HEK293 (cell line): ENCODE measurements at regions not wholly inside any gene's neighbourhood (a gene's known extent, or its start where the extent isn't known, plus 50 kb on each side); places are given as distances from the start of the nearest gene placed in this dataset.

ENCODE experiments used
- BCL11A ChIP-seq: fragments of 450-650 bp; formaldehyde crosslinking; IDR thresholded peaks from 2 replicates; pipeline ENCODE4 v1.5.1; 2016; ENCODE audit warnings: low read depth, missing biosample characterization, missing genetic modification characterization
- PRDM1 ChIP-seq: fragments of 450-650 bp; formaldehyde crosslinking; IDR thresholded peaks from 2 replicates; pipeline ENCODE4; 2016; ENCODE audit warnings: missing biosample characterization, missing genetic modification characterization
- SP2 ChIP-seq: fragments of 450-650 bp; formaldehyde crosslinking; IDR thresholded peaks from 2 replicates; pipeline ENCODE4 v1.5.1; 2016; ENCODE audit warnings: missing biosample characterization, missing genetic modification characterization
- WT1 ChIP-seq: fragments of 450-650 bp; formaldehyde crosslinking; IDR thresholded peaks from 2 replicates; pipeline ENCODE4 v1.5.1; 2016; ENCODE audit warnings: missing biosample characterization, missing genetic modification characterization
- YY1 ChIP-seq: fragments of 450-650 bp; formaldehyde crosslinking; IDR thresholded peaks from 2 replicates; pipeline ENCODE4 v1.5.1; 2018; ENCODE audit warnings: missing biosample characterization, missing genetic modification characterization
- ZFP69B ChIP-seq: fragments of 450-650 bp; formaldehyde crosslinking; IDR thresholded peaks from 2 replicates; pipeline ENCODE4 v1.5.1; 2016; ENCODE audit warnings: missing biosample characterization, missing genetic modification characterization
- ZIC2 ChIP-seq: fragments of 450-650 bp; formaldehyde crosslinking; IDR thresholded peaks from 2 replicates; pipeline ENCODE4 v1.5.1; 2016; ENCODE audit warnings: missing biosample characterization, missing genetic modification characterization
- ZNF112 ChIP-seq: fragments of 450-650 bp; formaldehyde crosslinking; IDR thresholded peaks from 2 replicates; pipeline ENCODE4 v1.5.0; 2017; ENCODE audit warnings: missing biosample characterization, missing genetic modification characterization
- ZNF792 ChIP-seq: fragments of 450-650 bp; formaldehyde crosslinking; IDR thresholded peaks from 2 replicates; pipeline ENCODE4 v1.5.1; 2016; ENCODE audit warnings: missing biosample characterization, missing genetic modification characterization
- TF ChIP-seq, protein P1 (sequence below): fragments of 450-650 bp; formaldehyde crosslinking; IDR thresholded peaks from 2 replicates; pipeline ENCODE4 v1.5.1; 2016; ENCODE audit warnings: missing biosample characterization, missing genetic modification characterization
- TF ChIP-seq, protein P2 (sequence below): fragments of 450-650 bp; formaldehyde crosslinking; IDR thresholded peaks from 2 replicates; pipeline ENCODE4 v1.5.1; 2016; ENCODE audit warnings: missing biosample characterization, missing genetic modification characterization
- TF ChIP-seq, protein P3 (sequence below): fragments of 450-650 bp; formaldehyde crosslinking; IDR thresholded peaks from 2 replicates; pipeline ENCODE4 v1.5.1; 2016; ENCODE audit warnings: missing biosample characterization, missing genetic modification characterization
- TF ChIP-seq, protein P4 (sequence below): fragments of 450-650 bp; formaldehyde crosslinking; IDR thresholded peaks from 2 replicates; pipeline ENCODE4 v1.5.1; 2016; ENCODE audit warnings: missing biosample characterization, missing genetic modification characterization

DNA sequence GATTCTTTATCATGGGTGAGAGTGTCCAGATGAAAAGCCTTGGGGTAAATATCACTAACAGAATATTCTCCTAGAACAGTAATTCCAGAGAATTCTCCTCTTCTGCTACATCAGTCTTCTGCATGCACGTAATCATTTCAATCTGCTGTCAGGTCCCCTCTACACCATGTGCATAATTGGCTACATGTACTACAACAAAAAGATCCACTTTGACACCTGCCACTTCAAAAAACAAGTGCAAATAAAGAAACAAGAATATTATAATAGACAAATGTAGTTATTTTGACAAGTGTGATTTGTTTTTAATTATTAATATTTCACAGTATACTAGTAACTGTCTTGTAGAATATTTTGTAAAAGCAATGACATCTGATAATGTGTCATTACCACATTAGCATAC is 154.2 kb downstream of the SAMD5 start:
- TF ChIP-seq, protein P1, sequence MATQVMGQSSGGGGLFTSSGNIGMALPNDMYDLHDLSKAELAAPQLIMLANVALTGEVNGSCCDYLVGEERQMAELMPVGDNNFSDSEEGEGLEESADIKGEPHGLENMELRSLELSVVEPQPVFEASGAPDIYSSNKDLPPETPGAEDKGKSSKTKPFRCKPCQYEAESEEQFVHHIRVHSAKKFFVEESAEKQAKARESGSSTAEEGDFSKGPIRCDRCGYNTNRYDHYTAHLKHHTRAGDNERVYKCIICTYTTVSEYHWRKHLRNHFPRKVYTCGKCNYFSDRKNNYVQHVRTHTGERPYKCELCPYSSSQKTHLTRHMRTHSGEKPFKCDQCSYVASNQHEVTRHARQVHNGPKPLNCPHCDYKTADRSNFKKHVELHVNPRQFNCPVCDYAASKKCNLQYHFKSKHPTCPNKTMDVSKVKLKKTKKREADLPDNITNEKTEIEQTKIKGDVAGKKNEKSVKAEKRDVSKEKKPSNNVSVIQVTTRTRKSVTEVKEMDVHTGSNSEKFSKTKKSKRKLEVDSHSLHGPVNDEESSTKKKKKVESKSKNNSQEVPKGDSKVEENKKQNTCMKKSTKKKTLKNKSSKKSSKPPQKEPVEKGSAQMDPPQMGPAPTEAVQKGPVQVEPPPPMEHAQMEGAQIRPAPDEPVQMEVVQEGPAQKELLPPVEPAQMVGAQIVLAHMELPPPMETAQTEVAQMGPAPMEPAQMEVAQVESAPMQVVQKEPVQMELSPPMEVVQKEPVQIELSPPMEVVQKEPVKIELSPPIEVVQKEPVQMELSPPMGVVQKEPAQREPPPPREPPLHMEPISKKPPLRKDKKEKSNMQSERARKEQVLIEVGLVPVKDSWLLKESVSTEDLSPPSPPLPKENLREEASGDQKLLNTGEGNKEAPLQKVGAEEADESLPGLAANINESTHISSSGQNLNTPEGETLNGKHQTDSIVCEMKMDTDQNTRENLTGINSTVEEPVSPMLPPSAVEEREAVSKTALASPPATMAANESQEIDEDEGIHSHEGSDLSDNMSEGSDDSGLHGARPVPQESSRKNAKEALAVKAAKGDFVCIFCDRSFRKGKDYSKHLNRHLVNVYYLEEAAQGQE = no peak
- TF ChIP-seq ZNF792 (tag by site-specific recombination) (no peak), ZIC2 (tag by site-specific recombination) (no peak), SP2 (tag by site-specific recombination) (no peak), BCL11A (tag by site-specific recombination) (no peak), PRDM1 (no peak), WT1 (no peak), ZNF112 (no peak), ZFP69B (tag by site-specific recombination) (no peak), YY1 (no peak)
- TF ChIP-seq, protein P2, sequence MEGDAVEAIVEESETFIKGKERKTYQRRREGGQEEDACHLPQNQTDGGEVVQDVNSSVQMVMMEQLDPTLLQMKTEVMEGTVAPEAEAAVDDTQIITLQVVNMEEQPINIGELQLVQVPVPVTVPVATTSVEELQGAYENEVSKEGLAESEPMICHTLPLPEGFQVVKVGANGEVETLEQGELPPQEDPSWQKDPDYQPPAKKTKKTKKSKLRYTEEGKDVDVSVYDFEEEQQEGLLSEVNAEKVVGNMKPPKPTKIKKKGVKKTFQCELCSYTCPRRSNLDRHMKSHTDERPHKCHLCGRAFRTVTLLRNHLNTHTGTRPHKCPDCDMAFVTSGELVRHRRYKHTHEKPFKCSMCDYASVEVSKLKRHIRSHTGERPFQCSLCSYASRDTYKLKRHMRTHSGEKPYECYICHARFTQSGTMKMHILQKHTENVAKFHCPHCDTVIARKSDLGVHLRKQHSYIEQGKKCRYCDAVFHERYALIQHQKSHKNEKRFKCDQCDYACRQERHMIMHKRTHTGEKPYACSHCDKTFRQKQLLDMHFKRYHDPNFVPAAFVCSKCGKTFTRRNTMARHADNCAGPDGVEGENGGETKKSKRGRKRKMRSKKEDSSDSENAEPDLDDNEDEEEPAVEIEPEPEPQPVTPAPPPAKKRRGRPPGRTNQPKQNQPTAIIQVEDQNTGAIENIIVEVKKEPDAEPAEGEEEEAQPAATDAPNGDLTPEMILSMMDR = no peak
- TF ChIP-seq, protein P3, sequence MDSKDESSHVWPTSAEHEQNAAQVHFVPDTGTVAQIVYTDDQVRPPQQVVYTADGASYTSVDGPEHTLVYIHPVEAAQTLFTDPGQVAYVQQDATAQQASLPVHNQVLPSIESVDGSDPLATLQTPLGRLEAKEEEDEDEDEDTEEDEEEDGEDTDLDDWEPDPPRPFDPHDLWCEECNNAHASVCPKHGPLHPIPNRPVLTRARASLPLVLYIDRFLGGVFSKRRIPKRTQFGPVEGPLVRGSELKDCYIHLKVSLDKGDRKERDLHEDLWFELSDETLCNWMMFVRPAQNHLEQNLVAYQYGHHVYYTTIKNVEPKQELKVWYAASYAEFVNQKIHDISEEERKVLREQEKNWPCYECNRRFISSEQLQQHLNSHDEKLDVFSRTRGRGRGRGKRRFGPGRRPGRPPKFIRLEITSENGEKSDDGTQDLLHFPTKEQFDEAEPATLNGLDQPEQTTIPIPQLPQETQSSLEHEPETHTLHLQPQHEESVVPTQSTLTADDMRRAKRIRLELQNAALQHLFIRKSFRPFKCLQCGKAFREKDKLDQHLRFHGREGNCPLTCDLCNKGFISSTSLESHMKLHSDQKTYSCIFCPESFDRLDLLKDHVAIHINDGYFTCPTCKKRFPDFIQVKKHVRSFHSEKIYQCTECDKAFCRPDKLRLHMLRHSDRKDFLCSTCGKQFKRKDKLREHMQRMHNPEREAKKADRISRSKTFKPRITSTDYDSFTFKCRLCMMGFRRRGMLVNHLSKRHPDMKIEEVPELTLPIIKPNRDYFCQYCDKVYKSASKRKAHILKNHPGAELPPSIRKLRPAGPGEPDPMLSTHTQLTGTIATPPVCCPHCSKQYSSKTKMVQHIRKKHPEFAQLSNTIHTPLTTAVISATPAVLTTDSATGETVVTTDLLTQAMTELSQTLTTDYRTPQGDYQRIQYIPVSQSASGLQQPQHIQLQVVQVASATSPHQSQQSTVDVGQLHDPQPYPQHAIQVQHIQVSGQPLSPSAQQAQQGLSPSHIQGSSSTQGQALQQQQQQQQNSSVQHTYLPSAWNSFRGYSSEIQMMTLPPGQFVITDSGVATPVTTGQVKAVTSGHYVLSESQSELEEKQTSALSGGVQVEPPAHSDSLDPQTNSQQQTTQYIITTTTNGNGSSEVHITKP = no peak
- TF ChIP-seq, protein P4, sequence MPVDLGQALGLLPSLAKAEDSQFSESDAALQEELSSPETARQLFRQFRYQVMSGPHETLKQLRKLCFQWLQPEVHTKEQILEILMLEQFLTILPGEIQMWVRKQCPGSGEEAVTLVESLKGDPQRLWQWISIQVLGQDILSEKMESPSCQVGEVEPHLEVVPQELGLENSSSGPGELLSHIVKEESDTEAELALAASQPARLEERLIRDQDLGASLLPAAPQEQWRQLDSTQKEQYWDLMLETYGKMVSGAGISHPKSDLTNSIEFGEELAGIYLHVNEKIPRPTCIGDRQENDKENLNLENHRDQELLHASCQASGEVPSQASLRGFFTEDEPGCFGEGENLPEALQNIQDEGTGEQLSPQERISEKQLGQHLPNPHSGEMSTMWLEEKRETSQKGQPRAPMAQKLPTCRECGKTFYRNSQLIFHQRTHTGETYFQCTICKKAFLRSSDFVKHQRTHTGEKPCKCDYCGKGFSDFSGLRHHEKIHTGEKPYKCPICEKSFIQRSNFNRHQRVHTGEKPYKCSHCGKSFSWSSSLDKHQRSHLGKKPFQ (tag by site-specific recombination) = no peak
